GM12891 (cell line): ENCODE measurements at regions not wholly inside any gene's neighbourhood (a gene's known extent, or its start where the extent isn't known, plus 50 kb on each side); places are given as distances from the start of the nearest gene placed in this dataset.

ENCODE experiments used
- DNase-seq: peaks from one replicate; pipeline ENCODE4 v3.0.0; 2011; ENCODE audit warnings: low spot score; ENCODE audit not compliant: insufficient read length
- FAIRE-seq: peaks from 2 replicates; lab custom pipeline; 2011; peaks lifted over from hg19 to GRCh38; lab: Jason Lieb, UNC
- PAX5 ChIP-seq: IDR thresholded peaks from 2 replicates; pipeline ENCODE4 v1.6.1; 2011; ENCODE audit warnings: low read length, moderate library complexity, mild to moderate bottlenecking; ENCODE audit not compliant: insufficient read depth, severe bottlenecking
- POLR2A ChIP-seq: IDR thresholded peaks from 2 replicates; pipeline ENCODE4 v1.6.1; 2011; ENCODE audit warnings: low read depth, low read length, control low read depth
- POLR2AphosphoS5 ChIP-seq: IDR thresholded peaks from 2 replicates; pipeline ENCODE4 v1.6.1; 2011; ENCODE audit warnings: low read depth, low read length, control low read depth
- POU2F2 ChIP-seq: IDR thresholded peaks from 2 replicates; pipeline ENCODE4 v1.6.1; 2011; ENCODE audit warnings: low read depth, mild to moderate bottlenecking, control low read depth, low read length, moderate library complexity
- SPI1 ChIP-seq: IDR thresholded peaks from 2 replicates; pipeline ENCODE4 v1.6.1; 2011; ENCODE audit warnings: low read depth, low read length, control low read depth
- TAF1 ChIP-seq: IDR thresholded peaks from 2 replicates; pipeline ENCODE4 v1.6.1; 2011; ENCODE audit warnings: low read depth, low read length, control low read depth

- DNase-seq (no peak), FAIRE-seq (no peak)
- TF ChIP-seq POLR2AphosphoS5 (no peak), PAX5 (no peak), POLR2A (no peak), POU2F2 (no peak), SPI1 (no peak), TAF1 (no peak)
Observed at GRCh38 chr6:134684423-134684795, 265.5 kb downstream of the ALDH8A1 start.

GRCh38 chr6:134683783-134684422 lies 266.0 kb downstream of the ALDH8A1 start:
- TF ChIP-seq TAF1 = no peak
- DNase-seq = no peak
- FAIRE-seq = no peak

DNA sequence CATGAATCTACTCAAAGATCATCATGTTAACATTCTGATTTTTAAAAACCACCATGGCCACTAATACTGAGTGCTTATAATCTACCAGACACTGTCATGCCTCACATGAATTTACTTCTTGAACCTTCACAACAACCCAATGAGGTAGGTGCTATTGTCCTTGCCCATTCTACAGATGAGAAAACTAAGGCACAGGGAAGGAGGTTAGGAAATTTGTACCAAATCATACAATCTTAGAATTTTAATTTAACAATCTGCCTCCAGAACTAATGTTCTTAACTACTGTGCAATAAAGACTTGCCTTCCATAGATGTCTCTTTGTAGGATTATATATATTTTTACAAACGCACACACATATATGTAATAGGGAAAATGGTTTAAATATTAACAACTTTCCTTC lies 269.5 kb downstream of the ALDH8A1 start:
- DNase-seq = no peak
- no peak for TF ChIP-seq POLR2A
- TF ChIP-seq SPI1 = no peak
- no peak for TF ChIP-seq POLR2AphosphoS5
- TF ChIP-seq PAX5 = no peak
- TF ChIP-seq TAF1 = no peak
- no peak for TF ChIP-seq POU2F2
- no peak for FAIRE-seq

GRCh38 chr6:134680021-134680420 lies 269.9 kb downstream of the ALDH8A1 start:
- DNase-seq (no peak), FAIRE-seq (no peak)
- no peak for TF ChIP-seq PAX5
- TF ChIP-seq POLR2A = no peak

DNA sequence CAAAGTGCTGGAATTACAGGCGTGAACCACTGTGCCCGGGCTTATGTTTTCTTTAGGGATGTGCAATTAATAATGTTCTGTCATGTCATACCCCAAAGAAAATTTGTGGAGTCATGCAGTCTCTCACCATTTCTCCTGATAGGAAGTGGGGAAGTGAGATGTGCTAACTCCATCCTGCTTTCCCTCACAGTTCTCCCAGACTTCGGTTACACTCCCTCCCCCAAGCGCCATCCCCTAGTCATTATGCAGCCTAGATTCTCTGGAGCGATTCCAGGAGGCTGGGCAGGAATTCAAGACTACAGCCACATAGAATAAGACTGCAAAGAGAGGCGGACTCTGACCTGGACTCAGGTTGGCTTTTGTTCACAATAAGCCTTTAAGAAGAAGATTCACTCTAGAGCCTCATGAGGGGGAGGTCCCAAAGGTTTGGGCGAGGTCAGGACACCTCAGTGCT lies 271.4 kb downstream of the ALDH8A1 start:
- DNase-seq (no peak), FAIRE-seq (no peak)
- TF ChIP-seq POU2F2 (no peak), TAF1 (no peak), SPI1 (no peak), PAX5 (no peak), POLR2A (no peak), POLR2AphosphoS5 (no peak)

DNA sequence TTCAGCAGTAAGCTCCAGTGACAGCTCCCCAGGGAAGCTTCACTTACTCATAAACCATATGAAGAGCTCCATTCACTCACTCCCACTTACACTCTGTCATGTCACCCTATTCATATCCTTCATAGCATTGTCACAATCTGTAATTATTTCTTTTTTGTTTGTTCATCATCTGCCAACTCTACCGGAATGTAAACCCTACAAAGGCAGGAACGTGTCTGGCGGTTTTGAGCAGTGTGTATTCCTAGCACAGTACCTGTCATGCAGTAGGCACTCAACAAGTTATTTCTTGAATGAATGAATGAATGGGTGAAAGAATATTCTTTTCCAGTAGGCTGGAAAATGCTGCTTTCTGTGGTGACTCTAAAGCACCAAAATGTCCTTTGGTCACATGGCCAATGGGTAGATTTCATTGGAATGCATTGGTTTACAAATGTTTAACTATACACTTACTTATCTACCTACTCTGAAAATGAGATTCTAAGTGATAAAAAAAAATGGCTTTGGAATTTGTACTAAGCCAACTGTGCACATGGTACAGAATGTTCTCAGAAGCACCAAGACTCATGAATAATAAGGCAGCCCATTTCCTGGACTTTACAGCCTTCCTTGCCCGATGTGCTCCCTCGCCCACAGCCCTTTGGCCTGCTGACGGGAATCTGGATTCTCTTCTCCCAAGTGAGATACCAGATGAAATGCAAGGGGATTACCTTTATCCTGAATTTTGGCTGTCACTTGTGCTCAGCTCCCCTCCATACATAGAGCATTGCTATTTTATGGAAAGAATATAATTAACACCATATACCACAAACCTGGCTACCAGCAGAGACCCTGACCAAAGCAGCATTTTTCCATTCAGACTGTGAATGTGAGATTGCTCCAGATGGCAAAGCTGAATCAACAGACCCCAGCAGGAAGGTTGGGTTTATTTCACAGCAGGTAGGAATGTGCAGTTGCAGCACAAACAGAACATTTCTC lies 273.3 kb downstream of the ALDH8A1 start:
- FAIRE-seq (no peak), DNase-seq (no peak)

GRCh38 chr6:134675110-134676054 lies 274.5 kb downstream of the ALDH8A1 start:
- no peak for FAIRE-seq
- DNase-seq = no peak
- TF ChIP-seq PAX5 (no peak), SPI1 (no peak), POLR2A (no peak), POU2F2 (no peak), POLR2AphosphoS5 (no peak), TAF1 (no peak)

More for the DNA sequence above, 273.3 kb downstream of the ALDH8A1 start:
- TF ChIP-seq PAX5 (no peak), POLR2AphosphoS5 (no peak), POLR2A (no peak), POU2F2 (no peak), SPI1 (no peak), TAF1 (no peak)

DNA sequence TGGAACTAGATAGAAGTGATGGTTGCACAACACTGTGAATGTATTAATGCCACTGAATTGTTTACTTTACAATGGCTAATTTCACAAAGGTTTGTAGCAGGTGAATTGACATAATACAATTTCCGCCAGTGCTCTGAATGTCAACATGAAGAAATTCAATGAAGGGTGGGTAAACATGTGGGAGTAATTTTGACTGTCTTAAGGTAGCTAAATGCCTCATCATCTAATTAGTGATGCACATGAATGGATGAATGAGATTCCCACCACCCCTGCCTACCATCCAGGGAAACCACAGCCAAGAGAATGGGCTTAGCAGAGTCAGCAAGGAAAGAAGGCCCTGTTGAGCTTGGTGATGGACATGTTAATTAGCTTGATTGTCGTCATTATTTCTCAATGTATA lies 275.3 kb downstream of the ALDH8A1 start:
- no peak for DNase-seq
- no peak for TF ChIP-seq POU2F2
- no peak for TF ChIP-seq PAX5
- no peak for TF ChIP-seq SPI1
- no peak for TF ChIP-seq POLR2AphosphoS5
- no peak for TF ChIP-seq TAF1
- TF ChIP-seq POLR2A = no peak
- no peak for FAIRE-seq

GRCh38 chr6:134669485-134669884 lies 280.4 kb downstream of the ALDH8A1 start:
- DNase-seq (no peak), FAIRE-seq (no peak)
- TF ChIP-seq TAF1 (no peak), SPI1 (no peak), POLR2A (no peak), POLR2AphosphoS5 (no peak), POU2F2 (no peak), PAX5 (no peak)
